ENCODE measurements at regions not wholly inside any gene's neighbourhood (a gene's known extent, or its start where the extent isn't known, plus 50 kb on each side); places are given as distances from the start of the nearest gene placed in this dataset.
"Not testable (repeated sequence)": the region's sequence is repeated elsewhere in the genome, so short reads cannot be mapped to it uniquely, and the experiment has no call there.

- not testable (repeated sequence) for DNase-seq
Observed at GRCh38 chr3:193047461-193047860, 129.8 kb upstream of the MB21D2 start.

GRCh38 chr3:193048127-193048526 lies 130.5 kb upstream of the MB21D2 start:
- DNase-seq = no peak

DNA sequence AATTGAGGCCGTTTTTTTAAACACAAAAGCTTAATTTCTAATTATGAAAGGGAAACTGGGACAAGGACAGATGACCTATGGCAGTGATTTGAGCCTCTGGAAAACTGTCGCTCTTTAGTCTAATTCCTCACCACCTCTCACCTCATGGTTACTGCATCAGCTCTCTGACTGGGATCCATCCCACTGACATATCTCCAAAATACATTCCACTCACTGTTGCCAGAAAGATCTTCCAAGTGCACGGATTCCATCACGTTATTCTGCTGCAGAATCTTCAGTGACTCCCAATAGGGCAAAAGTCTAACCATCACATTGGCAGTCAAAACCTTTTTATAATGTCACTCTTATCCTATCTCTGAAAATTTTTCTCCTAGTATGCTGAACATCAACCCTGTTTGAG lies 132.3 kb upstream of the MB21D2 start:
- DNase-seq = no peak

GRCh38 chr3:193051314-193051713 lies 133.7 kb upstream of the MB21D2 start:
- no peak for DNase-seq

GRCh38 chr3:193052354-193053045 lies 134.8 kb upstream of the MB21D2 start:
- DNase-seq = no peak

- DNase-seq = no peak
Observed at GRCh38 chr3:193053046-193053435, 135.4 kb upstream of the MB21D2 start.

GRCh38 chr3:193055352-193055751 lies 137.7 kb upstream of the MB21D2 start:
- no peak for DNase-seq

GRCh38 chr3:193057616-193058015 lies 140.0 kb upstream of the MB21D2 start:
- DNase-seq = no peak

GRCh38 chr3:193060748-193061546 lies 143.3 kb upstream of the MB21D2 start:
- no peak for DNase-seq

- DNase-seq = no peak
Observed at GRCh38 chr3:193068365-193068764, 150.7 kb upstream of the MB21D2 start.

GRCh38 chr3:193069732-193070131 lies 152.1 kb upstream of the MB21D2 start:
- not testable (repeated sequence) for DNase-seq

- DNase-seq = no peak
Observed at GRCh38 chr3:193078996-193079753, 161.5 kb upstream of the MB21D2 start.

DNA sequence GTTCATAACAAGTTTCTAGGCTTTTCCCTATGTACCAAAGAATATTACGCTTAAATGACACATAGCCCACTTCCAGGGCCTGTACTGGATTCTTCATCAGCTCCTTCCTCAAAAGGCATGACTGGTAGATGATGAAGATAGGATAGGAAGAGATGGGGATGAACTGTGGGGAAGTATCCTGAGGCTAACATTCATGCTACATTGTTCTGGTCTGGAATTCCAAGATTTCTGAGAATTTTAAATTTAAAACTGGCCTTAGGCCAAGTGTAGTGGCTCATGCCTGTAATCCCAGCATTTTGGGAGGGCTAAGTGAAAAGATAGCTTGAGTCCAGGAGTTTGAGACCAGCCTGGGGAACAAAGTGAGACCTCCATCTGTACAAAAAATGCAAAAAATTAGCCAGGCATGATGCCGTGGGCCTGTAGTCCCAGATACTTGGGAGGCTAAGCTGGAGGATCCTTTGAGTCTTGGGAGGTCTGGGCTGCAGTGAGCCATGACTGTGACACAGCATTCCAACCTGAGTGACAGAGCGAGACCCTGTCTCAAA lies 160.1 kb upstream of the PLAAT1 start:
- no peak for DNase-seq

DNA sequence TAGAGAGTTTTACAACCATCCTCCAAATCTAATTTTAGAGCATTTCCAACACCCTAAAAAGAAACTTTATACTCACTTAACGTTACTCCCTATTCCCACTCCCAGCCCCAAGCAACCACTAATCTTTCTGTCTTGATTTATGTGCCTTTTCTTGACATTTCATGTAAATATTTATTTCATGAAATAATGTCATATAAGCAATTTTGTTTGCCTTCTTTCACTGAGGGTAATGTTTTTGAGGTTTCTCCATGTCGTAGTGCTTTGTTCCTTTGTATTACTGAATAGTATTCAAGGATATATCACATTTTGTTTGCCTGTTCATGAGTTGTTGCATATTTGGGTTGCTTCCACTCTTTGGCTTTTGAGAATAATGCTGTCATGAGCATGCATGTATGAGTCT lies 155.4 kb upstream of the PLAAT1 start:
- DNase-seq = no peak

DNA sequence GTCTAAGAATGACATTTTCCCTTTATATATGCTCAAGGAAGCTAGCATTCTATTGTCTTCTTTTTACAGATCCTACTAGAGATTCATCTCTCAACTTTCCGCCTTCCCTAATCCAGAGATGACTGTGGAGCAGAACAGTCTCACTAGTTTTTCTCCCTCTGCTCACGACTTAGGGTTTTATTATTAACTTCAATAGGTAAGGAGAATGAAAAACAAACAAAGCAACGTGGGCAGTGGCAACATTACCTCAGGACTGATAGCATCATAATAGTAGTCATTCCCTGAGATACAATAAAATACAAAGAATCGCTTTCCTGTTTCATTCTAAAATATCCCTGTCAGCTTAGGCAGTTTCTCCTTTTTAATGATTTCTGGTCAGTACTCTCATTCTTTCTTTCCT lies 154.3 kb upstream of the PLAAT1 start:
- DNase-seq = no peak

GRCh38 chr3:193087336-193087735 lies 153.7 kb upstream of the PLAAT1 start:
- DNase-seq = no peak

DNA sequence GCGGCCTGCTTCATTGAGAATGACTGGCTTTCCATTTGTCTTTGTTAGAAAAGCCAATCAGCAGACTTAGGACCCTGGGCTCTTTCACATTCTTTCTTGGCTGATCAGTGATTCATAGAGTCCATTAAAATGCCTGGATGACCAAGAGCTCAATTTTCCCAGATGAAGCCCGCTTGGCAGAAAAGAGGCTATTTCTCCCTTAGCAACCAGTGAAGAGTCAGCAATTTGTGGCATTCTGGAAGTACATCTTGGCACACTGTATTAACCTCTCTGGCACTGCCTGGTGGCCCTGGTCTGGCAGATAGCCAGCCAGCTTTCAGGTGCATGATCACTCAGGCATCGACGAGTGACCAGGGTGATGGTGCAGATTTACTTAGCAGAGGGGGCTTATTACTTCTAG lies 145.7 kb upstream of the PLAAT1 start:
- DNase-seq = no peak

DNA sequence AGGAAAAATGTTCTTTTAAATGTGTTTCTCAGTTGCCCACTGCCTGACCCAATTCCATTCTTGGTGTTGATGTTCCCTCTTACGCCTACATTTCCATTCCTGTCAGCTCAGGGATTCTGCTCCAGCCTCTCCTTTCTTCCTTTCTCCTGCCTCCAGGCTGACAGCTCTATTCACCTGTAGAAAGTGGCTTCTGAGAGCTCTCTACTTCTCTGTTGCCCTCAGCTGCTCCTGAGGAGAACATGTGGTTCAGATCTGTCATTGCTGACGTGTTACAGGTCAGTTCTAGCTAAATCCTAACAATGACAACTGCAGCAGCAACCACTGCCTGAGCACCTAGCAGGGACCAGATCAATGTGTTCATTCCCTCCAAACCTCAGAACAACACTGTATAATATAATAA lies 144.9 kb upstream of the PLAAT1 start:
- DNase-seq = no peak

- DNase-seq = no peak
Observed at GRCh38 chr3:193114431-193115340, 126.3 kb upstream of the PLAAT1 start.

DNA sequence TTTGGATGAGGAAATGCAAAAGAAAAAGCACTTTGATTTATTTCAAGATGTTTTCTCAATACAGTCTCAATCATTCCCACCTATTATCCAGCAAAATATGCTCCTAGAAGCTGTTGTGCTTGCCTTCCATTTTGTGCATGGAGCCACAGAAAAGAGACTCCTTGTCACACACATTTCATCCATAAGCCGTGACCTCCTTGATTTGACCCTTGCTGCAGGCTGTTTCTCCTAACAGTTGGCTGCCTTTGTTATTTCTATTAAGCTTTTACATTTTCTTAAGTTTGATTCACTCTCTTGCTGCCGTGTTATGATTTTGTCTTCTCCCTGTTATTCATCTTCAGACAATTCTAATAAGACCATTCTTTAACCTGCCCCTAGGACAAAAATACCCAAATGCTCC lies 124.2 kb upstream of the PLAAT1 start:
- DNase-seq = no peak

GRCh38 chr3:193118907-193119306 lies 122.1 kb upstream of the PLAAT1 start:
- DNase-seq = no peak

- no peak for DNase-seq
Observed at GRCh38 chr3:193119926-193120325, 121.1 kb upstream of the PLAAT1 start.
